Fibroblast of peridontal ligament (primary cell): ENCODE measurements at regions not wholly inside any gene's neighbourhood (a gene's known extent, or its start where the extent isn't known, plus 50 kb on each side); places are given as distances from the start of the nearest gene placed in this dataset.

Experiments
- DNase-seq: peaks from one replicate; pipeline ENCODE4 v3.0.0-alpha.2; 2010; ENCODE audit errors: extremely low read depth

DNA sequence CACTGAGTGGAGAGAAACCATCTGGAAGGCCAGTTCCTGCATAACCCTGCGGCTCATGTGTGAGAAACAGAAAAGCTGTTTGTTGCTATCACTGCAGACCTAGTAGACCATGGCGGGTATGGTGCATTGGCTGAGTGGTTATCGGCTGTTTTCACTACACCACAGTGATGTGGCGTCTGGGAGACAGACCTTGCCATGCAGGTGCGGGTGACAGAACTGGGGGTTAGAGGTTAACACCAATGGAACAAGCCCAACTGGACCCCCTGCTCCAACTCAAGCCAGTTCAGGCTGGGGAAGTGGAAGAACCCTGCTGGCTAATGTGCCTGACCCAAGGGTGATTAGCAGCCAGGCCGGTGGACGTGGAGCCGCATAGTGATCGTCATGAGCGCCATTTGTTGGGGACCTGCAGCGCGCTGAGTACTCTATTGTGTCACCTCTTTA is 91.9 kb downstream of the IRF8 start:
- no peak for DNase-seq

DNA sequence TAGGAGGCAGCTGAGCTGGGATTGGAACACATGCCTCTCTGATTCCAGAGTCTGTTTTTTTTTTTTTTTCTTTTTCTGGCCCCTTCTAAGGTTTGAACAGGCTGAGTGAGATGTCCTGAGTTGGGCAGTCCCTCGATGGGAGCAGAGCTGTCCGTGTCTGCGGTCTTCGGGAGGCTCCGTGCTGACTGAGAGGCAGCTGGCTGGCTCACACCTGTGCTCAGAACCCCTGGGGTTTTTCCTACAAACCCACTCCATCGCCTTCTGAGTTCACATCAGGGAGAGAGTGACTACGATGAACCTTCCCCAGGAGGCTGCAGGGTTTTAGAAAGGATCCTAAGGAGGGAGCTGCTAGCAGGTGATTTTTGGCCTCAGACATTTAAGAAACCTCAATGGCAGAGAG is 92.5 kb downstream of the IRF8 start:
- no peak for DNase-seq

DNA sequence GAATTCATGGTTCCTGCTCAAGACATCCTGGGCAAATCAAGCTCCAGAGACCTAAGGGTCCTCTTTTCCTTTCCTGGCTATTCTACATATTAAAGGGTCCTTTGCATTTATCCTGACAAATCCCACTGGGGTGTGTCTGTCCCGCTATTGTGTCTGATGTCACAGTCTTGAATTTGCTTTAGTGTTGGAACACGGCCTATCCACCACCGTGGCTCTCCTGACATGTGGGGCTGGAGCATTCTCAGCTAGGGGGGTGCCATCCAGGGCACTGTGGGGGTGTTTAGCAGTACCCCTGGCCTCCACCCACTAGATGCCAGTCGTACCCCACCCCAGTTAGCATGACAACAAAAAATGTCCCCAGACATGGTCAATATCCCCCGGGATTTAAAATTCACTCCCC is 92.9 kb downstream of the IRF8 start:
- DNase-seq, result no peak

DNA sequence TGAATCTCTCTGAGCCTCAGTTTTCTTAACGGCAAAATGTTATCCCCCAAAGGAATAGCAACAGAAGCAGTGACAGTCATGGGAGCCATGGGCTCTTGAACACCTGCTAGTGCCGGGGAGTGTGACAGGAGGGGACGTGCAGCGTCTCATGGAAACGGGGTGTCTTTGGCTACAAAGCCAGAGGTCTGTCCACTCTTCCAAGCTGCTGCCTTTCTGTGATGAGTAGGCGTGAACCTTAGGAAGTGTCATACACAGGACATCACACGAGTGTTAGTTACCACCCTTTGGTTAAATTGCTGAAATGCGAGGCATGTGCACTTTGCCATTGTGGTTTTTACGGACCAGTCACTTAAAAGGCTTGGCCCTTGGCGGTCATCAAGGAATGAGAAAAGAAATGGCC is 93.4 kb downstream of the IRF8 start:
- DNase-seq, result no peak

DNA sequence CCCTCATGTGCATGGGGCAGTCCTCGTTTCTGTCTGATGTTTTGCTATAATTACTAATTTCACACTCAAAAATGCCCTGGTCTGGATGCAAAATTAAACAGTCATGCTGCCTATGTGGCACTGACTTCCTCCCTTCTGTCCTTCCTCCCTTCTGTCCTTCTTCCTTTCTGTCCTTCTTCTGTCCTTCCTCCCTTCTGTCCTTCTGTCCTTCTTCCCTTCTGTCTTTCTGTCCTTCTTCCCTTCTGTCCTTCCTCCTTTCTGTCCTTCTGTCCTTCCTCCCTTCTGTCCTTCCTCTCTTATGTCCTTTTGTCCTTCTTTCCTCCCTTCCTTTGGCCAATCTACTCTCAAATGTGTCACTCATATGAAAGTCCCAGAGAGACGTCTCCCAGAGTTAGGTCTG is 93.8 kb downstream of the IRF8 start:
- DNase-seq, result no peak

DNA sequence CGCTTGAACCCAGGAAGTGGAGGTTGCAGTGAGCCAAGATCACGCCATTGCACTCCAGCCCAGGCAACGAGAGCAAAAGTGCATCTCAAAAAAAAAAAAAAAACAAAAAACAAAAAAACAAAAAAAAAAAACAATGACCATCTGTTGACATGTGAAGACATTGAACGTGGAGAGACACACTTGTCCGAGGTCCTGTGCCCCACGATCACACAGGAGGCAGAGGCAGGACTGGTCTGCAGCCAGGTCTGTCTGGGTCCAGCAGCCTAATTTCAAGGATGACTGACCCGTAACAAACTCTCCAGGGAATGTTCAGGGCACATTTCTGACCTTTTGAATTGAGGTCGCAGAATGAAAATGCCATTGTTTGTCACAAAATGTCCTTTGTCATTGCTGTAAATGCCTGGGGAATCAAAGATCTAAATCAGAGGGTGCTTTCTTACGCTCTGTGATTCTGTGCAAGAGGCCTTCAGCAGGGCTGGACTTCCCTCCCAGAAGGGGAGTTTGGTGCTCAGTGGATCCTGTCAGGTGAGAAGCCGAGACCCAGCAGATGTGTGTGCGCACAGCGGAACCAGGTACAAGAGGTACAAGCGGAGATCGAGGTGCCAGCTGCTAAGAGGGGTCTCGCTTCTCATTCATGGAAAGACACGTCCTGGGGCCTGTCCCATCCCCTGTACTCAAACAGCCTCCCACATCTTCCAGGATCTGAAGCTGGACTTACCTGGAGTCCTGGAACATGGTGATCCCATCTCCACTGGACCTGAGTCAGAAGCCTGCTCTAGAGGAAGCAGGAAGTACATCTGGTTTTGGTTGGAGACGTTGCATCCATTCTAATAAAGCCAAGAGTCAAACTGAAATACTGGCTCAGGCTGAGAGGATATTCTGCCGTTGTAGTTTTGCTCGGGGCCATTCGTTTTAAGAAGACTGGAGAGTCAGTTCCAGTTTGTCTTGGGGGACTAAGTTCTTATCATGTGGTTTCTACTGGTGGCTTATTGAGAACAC is 95.8 kb downstream of the IRF8 start:
- no peak for DNase-seq

DNA sequence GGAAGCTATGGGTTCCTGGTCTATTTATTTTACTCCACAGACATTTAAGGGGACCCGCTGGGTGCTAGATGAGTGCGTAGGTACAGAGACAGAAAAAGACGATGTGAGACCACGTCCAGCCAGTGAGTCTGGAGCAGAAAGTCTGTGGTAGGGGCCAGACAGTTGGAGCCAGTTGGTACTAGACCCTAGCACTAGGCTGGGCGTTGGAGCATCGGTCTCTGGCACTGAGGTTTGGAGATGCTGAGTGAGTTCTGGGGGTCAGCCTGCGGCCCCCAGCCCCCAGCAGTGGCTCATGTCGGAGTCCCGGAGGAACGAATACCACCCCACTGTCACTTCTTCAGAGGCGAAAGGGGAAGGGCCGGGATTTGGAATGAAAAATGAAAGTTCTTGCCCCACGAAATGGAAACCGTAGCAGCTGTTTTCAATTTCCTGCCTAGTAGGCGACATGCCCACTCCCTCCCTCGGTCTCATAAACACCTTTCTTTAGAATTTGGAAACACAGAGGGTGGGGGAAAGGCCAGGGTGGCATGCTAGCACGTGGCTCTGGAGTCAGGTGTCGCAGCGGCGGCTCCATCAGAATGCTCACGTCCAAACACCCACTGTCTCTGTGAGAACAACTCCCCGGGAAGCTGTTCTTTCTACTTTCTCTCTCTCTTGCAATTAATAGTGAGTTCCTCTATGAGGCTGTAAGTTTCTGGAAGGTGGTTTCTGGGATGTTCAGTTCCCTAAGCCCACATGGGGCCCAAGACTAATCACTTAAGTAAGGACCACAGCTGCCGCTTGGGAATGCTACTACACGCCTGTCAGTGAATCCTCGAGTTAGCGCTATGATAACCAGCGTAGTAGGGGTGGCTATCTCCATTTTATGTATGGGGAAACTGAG is 96.8 kb downstream of the IRF8 start:
- no peak for DNase-seq

DNA sequence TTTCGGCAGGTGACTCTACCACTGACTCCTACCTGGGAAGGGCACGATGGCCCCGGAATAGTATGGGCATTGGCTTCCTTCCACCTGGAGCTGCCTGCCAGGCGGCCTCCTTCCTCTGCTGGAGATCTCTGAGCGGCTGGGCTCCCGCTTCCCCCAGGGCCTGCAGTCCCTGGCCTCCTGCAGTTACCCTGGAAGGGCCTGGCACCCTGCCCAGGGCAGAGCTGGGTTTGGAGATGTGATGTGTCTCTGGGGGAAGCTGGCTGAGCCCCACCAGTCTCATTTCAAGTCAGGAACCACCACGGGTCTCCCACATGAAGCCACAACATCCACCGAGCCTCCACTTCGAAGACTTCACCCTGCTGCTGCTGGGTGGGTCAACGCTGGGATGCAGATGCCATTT is 97.9 kb downstream of the IRF8 start:
- no peak for DNase-seq

DNA sequence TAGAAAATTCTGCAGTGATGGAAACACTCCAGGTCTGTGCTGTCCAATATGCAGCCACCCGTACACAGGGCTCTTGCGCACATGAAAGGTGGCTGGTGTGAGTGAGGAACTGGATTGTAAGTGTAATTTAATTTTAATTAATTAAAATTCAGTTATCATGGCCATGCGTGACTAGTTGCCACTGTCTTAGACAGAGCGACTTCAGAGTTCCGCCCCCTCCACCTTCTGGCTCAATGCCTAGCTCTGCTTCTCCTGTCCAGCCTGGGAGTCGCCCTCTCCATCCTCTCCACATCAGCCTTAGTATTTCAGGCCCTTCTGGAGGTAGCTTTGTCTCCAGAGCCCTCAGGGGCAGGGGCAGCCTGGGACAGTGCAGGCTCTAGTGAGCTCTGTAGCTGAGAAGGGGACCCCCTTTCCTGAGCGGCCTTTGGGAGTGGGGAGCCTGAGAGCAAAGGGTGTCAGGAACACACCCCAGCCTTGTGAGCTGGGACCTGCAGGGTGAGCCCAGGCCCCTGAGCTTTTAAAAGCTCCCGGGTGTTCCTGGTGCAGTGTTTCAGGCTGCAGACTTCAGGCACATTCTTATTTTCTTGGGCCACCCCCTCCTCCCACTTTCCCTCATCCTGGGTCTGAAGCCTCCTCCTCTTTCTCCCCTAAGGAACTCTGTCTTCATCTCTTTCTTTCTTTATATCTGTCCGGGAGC is 99.4 kb downstream of the IRF8 start:
- DNase-seq, result no peak

DNA sequence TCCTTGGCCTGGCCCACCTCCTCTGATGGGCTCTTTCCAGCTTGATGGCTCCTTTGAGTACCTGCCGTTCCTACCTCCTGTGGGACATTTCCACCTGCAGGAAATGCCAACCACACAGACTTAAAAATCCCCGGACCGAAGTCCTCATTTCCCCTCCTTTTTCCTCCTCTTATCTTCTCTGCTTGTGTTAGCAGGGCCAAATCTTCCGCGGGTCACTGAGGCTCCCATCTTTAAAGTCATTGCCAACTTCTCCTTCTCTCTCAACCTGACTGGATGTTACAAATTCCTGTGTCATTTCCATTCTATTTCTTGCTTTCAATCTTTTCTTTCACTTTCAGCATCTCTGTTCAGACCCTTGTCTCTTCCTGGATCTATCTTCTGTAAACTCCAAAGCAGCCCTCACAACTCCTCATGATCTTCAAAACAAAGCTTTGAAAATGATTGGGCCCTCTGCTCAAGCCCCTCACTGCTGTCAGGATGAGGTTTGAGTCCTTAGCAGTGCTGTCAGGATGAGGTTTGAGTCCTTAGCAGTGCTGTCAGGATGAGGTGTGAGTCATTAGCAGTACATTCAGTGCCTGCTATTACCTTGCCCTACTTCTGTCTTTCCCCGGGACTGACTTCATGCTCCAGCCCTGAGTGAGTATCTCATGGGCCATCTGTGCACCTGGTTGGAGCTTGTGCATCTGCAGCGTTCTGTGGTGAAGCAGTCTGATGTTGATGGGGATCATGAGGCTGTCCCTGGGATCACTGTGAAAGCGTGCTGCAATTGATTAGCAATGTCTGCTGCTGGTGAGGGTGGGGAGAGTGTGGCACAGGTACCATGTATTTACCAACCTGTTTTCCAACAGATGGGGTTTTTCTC is 100.1 kb downstream of the IRF8 start:
- no peak for DNase-seq

DNA sequence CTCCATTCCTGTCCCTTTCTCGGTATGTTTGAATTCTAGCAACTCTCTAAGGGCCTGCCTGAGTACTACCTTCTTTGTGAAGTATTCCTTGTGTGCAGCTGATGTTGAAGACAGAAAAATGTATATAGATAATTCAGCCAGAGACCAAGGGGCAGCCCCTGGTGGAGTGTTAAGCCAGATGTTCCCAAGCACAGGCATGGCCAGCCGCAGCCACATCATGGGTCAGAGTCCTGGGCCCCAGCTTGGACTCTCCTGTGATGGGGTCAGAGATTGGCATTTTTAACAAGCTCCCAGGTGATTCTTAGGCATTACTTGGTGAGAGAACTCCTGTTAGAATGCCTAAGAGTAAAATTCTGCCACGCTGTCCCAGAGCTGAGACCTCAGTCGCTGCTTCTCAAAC is 100.8 kb downstream of the IRF8 start:
- DNase-seq, result no peak

DNA sequence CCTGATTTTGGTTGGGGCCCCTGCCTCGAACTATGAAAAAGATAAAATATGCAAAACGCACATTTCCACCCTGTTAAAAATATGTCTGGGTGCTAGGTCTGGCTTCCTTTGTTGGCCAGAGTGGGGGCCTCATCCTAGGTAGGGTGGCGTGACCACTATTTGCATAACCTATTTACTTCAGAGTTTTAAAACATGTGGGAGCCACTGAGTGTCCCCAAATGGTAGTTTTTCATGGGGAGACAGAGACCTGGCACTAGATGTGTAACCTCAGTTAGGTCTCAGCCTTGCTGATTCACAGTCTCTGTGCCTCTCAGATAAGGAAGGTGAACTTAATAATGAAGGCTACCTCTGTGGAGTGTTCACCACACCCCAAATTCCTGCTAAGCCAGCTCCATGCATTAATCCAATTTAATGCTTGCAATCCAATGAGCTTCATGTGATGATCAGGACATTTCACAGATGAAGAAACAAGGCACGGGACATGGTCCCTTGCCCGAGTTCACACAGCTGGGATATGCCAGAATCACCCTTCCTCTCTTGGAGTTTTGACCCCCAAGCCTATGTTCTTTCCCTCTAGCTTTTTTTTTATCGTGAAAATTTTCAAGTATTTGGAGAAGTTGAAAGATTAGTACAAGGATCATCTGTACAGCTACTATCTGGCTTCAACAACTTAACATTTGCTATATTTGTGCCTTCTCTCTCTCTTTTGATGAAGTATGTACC is 103.4 kb downstream of the IRF8 start:
- no peak for DNase-seq

DNA sequence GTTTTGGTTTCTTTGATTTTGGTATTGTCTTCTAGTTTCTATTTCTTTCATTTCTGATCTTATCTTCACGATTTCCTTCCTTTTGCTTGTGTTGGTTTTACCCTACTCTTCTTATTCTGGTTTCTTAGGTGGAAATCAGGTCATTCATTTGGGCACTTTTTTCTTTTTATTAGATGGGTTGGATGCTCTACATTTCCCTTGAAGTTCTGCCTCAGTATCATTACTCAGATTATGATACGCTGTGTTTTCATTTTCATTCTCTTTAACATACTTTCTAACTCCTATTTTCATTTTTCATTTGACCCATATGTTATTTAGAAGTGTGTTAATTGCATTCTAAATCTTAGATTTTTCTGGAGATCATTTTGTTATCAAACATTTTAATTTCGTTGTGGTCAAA is 108.6 kb downstream of the IRF8 start:
- DNase-seq, result no peak

DNA sequence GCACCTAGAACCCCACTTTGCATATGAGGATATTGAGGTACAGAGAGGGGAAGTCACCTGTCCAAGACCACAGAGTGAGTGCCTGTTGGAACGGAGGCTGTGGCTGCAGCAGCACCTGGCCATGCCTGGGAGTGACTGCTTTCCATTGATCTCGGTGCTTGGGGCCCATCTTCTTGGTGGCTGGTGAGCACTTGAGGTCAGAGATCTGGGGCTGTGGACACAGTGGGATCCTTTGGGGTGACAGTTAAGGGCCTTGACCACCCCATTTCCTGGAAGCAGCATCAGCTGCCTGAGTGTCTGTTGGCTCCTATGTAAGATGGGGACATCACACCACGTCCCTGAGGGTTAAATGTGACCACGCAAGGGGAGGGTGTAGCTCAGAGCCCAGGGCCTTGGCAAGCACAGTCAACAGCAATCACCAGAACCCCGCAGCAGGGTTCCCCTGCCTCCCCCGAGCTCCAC is 111.7 kb downstream of the IRF8 start:
- DNase-seq, result no peak

DNA sequence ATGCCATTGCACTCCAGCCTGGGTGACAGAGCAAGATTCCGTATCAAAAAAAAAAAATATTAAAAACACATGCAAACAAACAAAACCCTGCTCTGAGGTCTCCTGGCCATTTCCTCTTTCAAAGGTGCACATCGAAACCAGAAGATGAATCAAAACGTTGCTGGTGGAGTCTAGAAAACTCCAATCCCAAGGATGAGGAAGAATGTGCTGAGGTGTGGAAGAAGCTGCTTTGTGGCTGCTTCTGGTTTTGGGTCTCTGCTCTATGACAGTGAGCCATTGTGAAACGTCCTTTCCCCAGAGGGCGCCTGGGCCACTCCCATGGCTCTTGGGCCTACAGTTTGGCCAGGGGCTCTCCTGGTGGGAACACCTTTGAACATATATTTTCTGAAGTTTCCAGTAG is 112.6 kb downstream of the IRF8 start:
- no peak for DNase-seq

DNA sequence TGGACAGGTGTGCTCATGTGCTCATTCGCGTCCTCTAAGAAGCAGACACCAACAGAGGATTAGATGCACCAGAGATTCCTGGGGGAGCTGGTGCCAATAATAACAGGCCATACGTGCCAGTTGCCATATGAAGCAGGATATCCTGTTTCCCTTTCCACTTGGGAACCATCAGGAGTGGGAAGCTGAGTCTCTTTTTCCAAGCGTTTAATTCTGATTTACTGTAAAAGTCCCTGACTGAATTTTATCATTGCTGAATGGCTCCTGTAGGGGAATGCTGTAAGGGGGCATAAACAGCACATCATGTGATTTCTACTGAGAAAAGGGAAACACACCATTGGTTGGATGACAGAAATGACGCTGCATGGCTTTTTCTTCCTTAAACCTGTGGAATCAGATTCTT is 113.3 kb downstream of the IRF8 start:
- no peak for DNase-seq

DNA sequence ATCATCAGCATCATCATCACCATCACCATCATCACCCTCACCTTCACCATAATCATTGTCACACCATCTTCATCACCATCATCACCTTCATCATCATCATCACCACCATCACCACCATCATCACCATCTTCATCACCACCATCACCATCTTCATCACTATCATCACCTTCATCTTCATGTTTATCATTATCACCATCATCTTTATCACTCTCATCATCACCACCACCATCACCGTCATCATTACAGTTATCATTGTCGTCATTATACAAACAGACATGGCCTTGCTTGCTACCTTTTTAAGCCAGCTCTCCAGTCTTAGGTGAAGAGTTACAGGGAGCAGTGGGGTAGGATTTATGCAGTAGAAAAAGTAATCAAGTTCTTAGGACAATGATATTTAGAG is 114.9 kb downstream of the IRF8 start:
- no peak for DNase-seq

DNA sequence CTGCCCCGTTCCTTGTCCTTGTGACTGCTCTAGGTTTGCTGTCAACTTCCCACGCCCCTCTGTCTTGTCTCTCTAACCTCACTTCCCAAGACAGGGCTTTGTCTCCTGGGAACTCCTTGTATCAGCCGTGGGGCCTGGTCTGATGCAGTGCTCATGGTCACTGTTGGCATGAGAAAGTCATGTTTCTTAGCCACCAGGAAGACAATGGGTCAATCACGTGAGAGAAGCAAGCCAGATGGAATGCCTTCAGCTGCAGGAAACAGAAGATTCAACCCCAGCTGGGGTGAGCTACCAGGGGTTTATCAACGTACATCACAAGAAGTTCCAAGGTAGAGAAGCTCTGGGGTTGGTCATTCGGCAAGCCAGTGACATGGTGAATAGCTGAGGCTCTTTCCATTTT is 116.6 kb downstream of the IRF8 start:
- DNase-seq, result no peak

DNA sequence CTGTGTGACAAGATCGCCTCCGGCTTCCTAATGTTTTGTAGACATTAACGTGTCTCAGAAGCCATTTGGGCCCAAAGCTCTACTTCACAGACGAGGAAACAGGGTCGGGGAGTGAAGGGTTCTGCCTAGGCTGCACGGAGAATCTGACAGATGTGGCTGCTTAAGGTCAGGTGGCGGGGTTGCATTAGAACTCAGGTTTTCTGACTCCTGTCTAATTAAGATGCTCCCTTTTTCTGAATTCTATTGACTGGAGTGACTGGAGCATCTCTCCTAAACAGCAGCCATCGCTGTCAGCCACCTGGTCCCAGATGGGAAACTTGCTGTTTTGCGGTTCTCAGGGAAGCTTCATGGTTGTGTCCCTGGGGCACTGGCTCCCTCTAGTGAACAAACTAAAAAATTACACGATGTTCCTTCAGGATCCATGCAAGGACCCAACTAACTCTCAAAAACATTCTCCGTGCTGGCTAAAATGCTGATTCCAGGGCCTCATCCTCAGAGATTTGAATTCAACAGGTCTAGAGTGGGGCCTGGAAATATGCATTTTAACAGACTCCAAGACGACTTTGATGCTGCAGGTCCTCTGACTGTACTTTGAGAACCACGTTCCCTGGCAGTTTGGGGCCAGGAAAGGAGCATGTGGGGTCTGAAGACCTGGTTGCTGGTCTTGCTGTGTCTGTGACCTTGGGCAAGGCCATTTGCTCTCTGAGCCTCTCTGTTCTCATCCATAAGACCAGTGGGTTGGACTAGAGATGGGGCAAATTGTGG is 117.4 kb downstream of the IRF8 start:
- DNase-seq, result peak; percentile 73

DNA sequence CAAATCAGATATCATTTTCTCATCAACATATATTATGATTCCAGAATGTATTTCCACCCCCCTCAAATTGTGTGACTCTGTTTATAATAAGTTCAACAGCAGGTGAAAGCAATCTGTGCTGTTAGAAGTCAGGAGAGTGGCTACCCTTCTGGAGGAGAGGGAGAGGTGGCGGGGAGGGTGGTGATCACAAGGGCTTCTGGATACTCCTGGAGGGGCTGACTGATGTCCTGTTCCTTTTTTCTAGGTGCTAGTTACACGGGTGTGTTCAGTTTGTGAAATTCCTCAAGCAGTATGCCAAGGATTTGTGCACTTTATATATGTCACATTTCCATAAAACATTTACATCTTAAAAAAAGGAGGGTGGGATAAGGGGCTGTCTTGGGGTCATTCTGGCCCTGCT is 119.1 kb downstream of the IRF8 start:
- no peak for DNase-seq
